Activated CD8-positive, alpha-beta memory T cell treated with anti-CD3 and anti-CD28 coated beads, Interleukin-2, amount 50 U/mL, for 4 hours (primary cell): ENCODE measurements at regions not wholly inside any gene's neighbourhood (a gene's known extent, or its start where the extent isn't known, plus 50 kb on each side); places are given as distances from the start of the nearest gene placed in this dataset.
"Not testable (repeated sequence)": the region's sequence is repeated elsewhere in the genome, so short reads cannot be mapped to it uniquely, and the experiment has no call there.

ENCODE experiments used
- DNase-seq: peaks from one replicate; pipeline ENCODE4 v3.0.0-alpha.2; 2020

DNA sequence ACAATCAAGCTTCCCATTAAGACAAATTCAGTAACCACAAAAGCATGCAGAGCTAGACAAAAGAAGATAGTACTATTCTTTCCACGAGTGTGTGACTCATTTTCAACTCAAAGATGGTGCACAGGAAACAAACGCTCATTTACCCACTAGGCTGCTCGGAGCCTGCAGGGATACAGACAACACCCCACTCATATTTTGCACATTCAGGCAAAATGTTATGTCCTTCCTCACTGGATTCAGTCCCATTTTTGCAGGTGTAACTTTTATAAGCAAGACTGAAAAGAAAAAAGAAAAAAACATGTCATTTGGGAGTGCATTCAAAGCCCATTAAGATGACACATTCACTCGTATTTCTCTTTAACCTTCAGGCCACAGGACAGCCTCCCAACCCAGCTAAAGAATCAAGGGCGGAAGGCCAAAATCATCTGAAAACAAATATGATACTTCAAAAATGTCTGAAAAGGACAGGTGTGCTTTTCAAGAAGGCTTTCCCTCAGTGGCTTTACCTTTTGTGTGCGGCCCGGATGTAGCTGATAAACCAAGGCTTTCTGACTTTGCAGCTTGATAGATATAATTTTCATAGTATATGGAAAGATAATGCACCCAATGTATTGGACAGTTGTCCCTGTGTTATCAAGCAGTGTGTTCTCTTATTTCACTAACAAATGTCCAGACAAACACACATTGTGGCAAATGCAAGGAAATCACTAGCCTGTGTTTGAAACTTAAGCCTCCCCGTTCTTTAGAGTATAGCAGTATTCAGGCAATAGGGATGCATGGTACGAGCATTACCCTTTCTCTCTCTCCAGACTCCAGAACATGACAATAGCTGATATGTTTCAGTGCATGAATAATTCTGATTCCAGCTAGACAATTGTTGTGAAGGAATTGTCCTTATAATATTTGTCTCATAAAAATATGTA lies 147.8 kb upstream of the KRR1 start:
- no peak for DNase-seq

DNA sequence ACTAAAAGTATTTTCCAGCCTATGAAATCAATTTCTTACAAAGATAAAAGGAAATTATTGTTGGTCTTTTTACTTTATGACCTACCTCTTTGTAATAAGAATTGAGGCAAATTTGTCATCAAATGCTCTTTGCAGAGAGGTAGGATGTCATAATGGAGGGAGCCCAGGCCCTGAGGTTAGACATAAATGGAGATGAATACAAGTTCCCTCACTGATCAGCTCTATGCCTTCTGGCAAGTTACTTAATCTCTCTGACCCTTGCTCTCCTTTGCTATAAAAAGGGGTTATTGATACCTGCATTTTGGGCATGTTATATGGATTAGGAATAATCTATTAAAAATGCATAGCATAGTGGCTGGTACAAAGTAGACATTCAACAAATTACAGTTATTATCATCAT lies 146.9 kb upstream of the KRR1 start:
- no peak for DNase-seq

GRCh38 chr12:75657831-75658230 lies 146.4 kb upstream of the KRR1 start:
- DNase-seq, result no peak

DNA sequence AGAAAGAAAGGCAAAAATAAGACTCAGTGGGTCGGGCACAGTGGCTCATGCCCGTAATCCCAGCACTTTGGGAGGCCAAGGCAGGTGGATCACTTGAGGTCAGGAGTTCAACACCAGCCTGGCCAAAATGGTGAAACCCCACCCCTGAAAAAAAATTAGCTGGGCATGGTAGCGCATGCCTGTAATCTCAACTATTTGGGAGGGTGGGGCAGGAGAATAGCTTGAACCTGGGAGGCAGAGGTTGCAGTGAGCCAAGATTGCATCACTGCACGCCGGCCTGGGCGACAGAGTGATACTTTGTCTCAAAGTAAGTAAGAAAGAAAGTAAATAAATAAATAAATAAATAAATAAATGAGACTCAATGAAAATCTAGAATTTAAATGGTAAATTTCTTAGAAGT lies 145.9 kb upstream of the KRR1 start:
- DNase-seq, result not testable (repeated sequence)

- DNase-seq, result no peak
Measured at GRCh38 chr12:75656648-75657047, 145.2 kb upstream of the KRR1 start.

DNA sequence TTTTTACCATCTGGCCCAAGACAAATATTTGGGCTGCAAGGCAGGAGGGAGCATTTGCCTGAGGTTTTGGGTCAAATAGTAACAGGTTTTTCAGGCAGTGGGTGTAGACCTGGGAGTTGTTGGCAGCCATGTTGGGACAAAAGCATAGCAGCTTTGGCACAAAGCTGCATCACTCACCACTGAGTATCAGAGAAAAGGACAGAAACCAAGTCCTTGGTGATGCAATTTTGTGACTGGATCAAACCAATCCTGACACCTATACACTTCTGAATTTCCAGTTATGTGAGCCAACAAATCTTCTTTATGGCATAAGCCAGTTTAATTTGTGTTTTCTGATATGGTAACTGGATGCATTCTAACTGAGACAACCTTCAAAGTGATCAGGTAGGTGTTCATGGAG lies 144.8 kb upstream of the KRR1 start:
- no peak for DNase-seq

DNA sequence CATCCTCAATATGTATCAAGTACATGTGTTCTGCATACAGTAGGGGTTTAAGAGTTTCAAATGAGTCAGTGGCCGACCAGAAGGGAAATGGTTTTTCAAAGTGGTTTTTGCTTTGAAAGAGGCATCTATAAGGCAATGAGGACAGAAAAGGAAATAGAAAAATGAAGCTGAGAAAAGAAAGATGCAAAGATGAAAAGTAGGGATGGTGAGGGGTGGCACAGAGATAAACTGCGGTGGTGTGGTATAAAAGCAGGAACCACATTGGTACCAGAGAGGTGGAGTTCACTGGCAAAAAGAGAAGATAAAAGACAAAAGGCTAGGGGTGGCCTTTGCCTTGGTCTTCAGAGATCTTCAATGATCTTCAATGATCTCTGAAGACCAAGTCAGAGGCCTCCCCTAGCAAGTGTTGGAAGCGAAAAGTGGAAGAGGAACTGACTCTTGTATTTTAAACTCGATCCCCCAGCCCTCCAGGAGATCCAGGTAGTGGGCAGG lies 144.0 kb upstream of the KRR1 start:
- no peak for DNase-seq

GRCh38 chr12:75651342-75651695 lies 139.9 kb upstream of the KRR1 start:
- DNase-seq, result no peak

DNA sequence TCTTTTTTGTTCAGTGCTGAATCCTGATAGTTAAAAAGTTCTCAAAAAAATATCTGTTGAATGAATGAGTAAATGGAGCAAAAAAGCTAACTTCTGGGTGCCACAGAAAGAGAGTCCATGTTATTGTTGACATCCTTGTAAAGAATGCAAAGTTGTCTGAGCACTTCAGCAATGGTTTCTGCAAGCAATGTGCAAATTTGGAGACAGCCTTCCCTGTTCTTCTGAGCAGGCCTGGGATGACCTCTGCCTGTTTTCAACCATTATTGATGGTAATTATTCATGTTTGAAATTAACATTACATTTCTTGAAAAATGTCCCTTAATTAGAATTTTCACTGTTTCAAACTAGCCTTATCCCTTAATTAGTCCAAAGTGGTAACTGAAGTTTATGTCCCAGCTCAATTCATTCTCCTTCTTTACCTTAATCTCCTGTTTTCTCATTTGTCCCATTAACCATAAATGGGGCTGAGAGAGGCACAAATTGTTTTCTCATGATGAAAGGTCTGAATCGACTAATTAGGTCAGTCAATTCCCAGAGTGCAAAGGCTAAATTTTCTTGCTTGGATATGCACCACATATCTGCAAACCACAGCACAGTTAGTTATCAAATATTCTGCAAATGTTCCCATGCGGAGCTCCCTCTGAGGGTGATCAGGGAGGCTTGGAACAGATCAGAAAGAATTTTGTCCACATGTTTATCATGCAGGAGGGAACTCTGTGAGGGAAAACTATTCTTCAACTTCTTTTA lies 139.4 kb upstream of the KRR1 start:
- DNase-seq, result no peak

GRCh38 chr12:75650100-75650499 lies 138.7 kb upstream of the KRR1 start:
- DNase-seq, result no peak

DNA sequence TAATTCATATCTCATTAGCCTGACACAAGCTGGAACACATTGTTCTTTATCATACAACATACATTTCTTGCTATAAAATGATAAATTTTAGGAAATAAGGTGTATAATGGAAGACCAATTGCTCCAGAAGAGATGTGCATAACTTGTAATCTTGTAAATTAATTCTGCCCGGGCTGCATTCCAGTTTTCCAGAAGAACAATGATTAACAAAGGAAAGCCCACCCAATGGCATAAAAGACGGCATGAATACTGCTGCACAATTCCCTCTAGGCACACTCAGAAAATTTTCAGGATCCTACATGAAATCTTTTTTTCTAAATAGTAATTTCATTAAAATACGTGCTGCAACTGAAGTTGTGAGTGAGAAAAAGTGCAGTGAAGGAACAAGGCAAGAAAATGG lies 137.4 kb upstream of the KRR1 start:
- DNase-seq, result no peak

DNA sequence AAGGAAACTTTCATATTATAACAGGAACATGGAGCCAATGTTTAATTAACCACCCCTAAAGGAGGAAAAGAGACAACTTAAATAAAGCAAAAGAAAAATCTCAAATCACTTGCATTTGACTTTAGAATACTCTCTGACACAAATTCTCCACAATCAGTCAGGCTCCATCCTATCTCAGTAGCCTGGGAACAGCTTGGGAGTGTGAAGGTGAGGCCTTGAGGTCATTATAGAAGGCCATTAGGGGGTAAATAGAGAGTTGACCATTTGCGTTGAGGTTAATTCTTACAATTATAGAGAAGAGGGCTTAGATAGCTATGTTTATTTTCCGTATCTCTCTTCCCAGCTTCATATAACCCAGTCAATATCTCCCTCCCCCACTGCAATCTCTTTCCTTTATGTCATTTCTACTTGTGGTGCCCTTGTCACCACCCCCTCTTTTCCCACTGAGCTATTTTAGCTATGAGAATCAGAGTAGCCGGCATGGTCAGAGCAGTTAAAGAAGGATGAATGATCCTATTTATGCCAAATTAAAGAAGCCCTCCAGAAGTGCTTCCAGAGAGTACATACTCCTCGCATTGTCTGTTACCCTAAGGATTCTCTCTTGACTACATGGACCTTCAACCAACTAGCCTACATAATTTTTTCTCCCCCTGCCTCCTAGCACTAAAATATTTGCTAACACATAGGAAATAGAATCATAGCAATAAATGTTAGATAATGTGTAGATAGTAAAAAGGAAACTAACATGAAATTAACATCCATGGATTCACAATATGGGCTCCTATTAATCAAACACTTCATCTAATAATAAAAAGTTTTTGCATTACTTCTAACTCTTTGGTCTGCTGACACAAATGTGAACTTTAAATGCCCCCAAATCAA lies 135.2 kb upstream of the KRR1 start:
- no peak for DNase-seq

DNA sequence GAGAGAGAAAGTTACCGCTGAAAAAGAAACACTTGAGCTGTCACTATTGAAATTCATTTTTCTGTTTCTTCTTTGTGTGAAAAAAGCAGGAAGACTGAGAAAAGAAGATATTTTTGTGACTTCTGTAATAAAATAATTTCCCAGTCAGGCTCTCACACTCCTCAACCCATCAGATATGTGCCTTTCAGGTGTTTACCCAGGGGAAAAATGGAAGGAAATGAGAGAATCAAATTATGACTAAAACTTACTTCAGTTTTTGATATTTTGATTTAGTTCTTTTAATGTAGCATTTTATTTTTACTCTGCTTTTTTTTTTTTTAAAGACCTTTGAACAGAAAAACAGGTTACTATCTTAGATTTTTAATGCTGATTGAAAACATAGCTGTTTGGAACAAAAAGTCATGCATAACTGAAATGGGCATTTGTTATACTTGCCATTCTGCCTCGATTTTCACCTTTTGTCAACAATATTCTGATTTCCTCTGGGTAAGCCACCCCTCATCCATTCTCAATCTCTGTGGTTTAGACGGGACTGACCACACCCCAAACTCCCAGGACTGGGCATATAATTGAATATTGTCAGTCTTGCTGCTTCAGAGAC lies 133.2 kb upstream of the KRR1 start:
- no peak for DNase-seq

DNA sequence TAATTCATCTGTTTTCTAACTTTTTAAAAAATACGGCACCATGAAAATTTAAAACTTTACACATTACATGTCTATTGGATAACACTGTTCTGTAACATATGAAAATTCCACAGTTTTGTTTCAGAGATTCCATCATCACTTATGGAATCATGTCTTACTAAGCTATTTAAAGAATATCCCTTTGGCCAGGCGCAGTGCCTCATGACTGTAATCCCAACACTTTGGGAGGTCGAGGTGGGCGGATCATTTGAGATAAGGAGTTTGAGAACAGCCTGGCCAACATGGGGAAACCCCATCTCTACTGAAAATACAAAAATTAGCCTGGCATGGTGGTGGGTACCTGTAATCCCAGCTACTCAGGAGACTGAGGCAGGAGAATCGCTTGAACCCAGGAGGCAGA lies 131.7 kb upstream of the KRR1 start:
- not testable (repeated sequence) for DNase-seq

DNA sequence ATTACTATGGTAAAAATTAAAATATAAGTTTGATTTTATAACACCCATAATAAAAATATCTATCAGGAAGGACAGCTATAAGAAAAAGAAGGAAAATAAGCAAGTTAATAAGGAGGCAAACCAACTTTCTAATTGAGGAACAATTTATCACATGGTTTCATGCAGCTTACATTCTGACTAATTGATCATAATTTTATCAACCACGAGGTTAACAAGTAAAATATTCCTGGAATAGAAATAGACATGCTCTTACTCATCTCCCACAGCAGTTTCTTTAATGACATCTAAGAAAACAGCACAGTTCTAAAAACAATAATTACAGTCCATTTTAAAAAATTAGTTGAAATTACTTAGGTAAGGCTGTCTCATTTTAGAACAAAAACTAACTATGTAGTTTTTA lies 130.8 kb upstream of the KRR1 start:
- DNase-seq, result no peak

GRCh38 chr12:75641031-75641780 lies 129.8 kb upstream of the KRR1 start:
- peak; percentile 36 for DNase-seq

- no peak for DNase-seq
Measured at GRCh38 chr12:75638792-75639191, 127.4 kb upstream of the KRR1 start.

GRCh38 chr12:75636607-75637006 lies 125.2 kb upstream of the KRR1 start:
- DNase-seq, result no peak

DNA sequence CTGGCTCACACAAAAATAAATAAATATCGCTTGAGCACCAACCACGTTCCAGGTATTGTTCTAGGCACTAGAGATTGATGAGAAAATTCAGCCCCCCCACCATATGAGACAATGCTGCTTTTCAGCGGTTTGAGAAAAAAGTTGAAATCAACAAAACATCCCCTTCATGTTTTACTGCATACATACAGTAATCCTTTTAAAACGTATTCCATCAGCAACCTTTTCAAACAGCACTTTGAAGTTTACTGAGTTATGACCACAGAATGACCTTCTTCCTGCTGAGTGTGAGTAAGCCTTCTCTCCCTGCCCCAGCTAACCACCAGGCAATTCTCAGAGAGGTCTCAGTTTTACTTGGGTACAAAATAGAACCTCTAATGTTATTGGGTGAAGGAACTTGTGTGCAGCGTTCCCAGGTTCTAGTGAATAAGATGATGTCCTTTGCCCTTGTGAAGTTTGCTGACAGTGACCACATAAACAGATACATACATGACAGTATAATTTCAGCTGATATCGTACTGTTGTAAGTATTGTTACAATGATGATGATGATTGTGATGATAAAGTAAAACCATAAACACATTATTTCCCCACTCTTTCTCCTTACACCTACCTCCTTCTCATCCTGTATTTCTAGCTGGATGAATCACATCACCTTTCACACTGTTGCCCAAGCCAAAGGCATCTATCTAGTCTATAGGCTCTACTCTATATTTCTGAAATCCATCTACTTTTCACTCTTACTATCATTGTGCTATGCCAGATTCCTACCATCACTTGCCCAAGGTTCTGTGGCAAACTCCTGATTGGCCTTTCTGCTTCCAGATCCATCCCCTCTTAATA lies 124.4 kb upstream of the KRR1 start:
- DNase-seq, result no peak

DNA sequence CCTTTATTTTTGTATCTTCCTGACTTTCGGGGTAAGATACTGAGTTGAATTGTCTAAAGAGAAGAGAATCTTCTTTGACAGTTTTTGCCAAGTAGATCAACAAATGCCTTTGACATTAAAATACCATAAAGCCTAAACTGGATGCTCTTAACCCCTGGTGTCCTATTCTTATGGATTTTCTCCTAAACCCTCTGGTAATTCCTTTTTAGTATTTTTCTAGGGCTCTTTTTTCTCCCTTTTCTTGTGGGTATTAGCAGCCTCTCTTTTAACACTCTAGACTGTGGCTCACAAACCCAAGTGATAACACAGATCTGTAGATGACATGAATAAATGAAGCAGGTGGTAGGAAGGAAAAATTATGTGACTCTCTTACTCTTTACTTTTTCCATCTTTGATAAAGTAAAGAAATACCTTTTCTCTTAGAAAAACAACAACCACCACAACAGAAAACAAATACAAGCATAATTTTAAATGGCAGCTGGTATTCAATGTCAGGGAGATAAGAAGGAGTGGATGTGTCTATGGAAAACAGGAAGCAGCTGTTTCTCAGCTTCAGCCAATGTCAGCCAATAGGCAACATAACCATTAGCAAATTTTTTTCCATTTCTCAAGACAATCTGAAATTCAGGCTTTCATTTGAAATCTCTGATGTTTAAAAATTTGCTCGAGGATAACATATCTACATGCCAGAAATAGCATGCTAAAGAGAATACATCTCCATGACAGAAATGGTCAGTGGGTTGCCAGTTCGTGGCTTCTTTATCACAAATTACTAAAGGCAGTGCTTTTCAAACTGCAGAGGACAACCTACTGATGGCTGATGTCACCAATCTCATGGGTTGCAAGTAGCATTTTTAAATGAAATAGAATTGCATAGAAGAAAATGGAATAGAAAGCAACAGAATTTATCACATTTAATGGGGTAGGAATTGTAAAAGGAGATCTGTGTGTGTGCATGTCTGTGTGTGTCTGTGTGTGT lies 123.1 kb upstream of the KRR1 start:
- no peak for DNase-seq
